Mesenchymal stem cell (in vitro differentiated cells and primary cell): ENCODE measurements at regions not wholly inside any gene's neighbourhood (a gene's known extent, or its start where the extent isn't known, plus 50 kb on each side); places are given as distances from the start of the nearest gene placed in this dataset.

Experiments
- DNase-seq: peaks from one replicate; pipeline ENCODE4 v3.0.0-alpha.2; 2013
- H2AFZ ChIP-seq: one replicate; pipeline ENCODE4 v1.6.1; 2013; ENCODE audit warnings: low read depth, mild to moderate bottlenecking, control low read depth, inconsistent platforms, low read length, moderate library complexity
- H2AK5ac ChIP-seq: 2 replicates; pipeline ENCODE4 v1.6.1; 2013; ENCODE audit warnings: low read length, moderate library complexity, mild to moderate bottlenecking, inconsistent platforms; ENCODE audit not compliant: severe bottlenecking
- H2BK120ac ChIP-seq: one replicate; pipeline ENCODE4 v1.6.1; 2013; ENCODE audit warnings: low read depth, mild to moderate bottlenecking, inconsistent platforms, low read length, moderate library complexity
- H2BK12ac ChIP-seq, 2 experiments: one replicate each; pipeline ENCODE4 v1.6.1; 2013; ENCODE audit warnings: inconsistent platforms in 2 of 2, low read length in 2 of 2, mild to moderate bottlenecking in 2 of 2, moderate library complexity in 2 of 2, control low read depth in 1 of 2
- H2BK15ac ChIP-seq: one replicate; pipeline ENCODE4 v1.6.1; 2013; ENCODE audit warnings: mild to moderate bottlenecking, low read depth, inconsistent platforms; ENCODE audit not compliant: poor library complexity, severe bottlenecking
- H2BK5ac ChIP-seq: 2 replicates; pipeline ENCODE4 v1.6.1; 2013; ENCODE audit warnings: low read depth, mild to moderate bottlenecking, low read length, control low read depth, inconsistent platforms; ENCODE audit not compliant: poor library complexity, severe bottlenecking
- H3K14ac ChIP-seq, 2 experiments: one replicate each; pipeline ENCODE4 v1.6.1; 2013; ENCODE audit warnings: inconsistent platforms in 2 of 2, low read length in 2 of 2, control low read depth in 1 of 2, mild to moderate bottlenecking in 1 of 2, moderate library complexity in 1 of 2
- H3K18ac ChIP-seq, 2 experiments: one replicate each; pipeline ENCODE4 v1.6.1; 2013; ENCODE audit warnings: inconsistent platforms in 2 of 2, low read length in 2 of 2, control low read depth in 1 of 2, low read depth in 1 of 2, mild to moderate bottlenecking in 1 of 2
- H3K23ac ChIP-seq, 2 experiments: one replicate each; pipeline ENCODE4 v1.6.1; 2013; ENCODE audit warnings: inconsistent platforms in 2 of 2, low read length in 2 of 2, mild to moderate bottlenecking in 2 of 2, moderate library complexity in 2 of 2, control low read depth in 1 of 2
- H3K27ac ChIP-seq: 2 replicates; pipeline ENCODE4 v1.5.1; 2013; ENCODE audit warnings: mild to moderate bottlenecking, moderate library complexity, low read length, control low read depth, inconsistent platforms; ENCODE audit not compliant: poor library complexity, severe bottlenecking
- H3K27me3 ChIP-seq, 2 experiments: 2 replicates each; pipeline versions ENCODE4 v1.6.1 to v1.7.0; 2013; ENCODE audit warnings: low read length in 2 of 2, mild to moderate bottlenecking in 2 of 2, moderate library complexity in 2 of 2, control low read depth in 1 of 2, inconsistent platforms in 1 of 2; ENCODE audit not compliant: control insufficient read depth in 1 of 2, insufficient read depth in 1 of 2
- H3K36me3 ChIP-seq, 2 experiments: 2 replicates each; pipeline versions ENCODE4 v1.6.1 to v1.7.0; 2013; ENCODE audit warnings: low read length in 2 of 2, control low read depth in 1 of 2, inconsistent platforms in 1 of 2, low read depth in 1 of 2, mild to moderate bottlenecking in 1 of 2; ENCODE audit not compliant: insufficient read depth in 2 of 2, control insufficient read depth in 1 of 2
- H3K4ac ChIP-seq, 2 experiments: one replicate each; pipeline ENCODE4 v1.6.1; 2013; ENCODE audit warnings: inconsistent platforms in 2 of 2, low read length in 2 of 2, mild to moderate bottlenecking in 2 of 2, moderate library complexity in 2 of 2, control low read depth in 1 of 2, low read depth in 1 of 2
- H3K4me1 ChIP-seq: 2 replicates; pipeline ENCODE4 v1.6.1; 2013; ENCODE audit warnings: low read depth, low read length, control low read depth; ENCODE audit not compliant: control insufficient read depth, insufficient read depth
- H3K4me2 ChIP-seq: 2 replicates; pipeline ENCODE4 v1.6.1; 2013; ENCODE audit warnings: low read length, mild to moderate bottlenecking, inconsistent platforms; ENCODE audit not compliant: poor library complexity, severe bottlenecking
- H3K4me3 ChIP-seq, 2 experiments: 2 replicates each; pipeline versions ENCODE4 v1.5.1 to v1.7.0; 2013; ENCODE audit warnings: low read length in 2 of 2, mild to moderate bottlenecking in 2 of 2, control low read depth in 1 of 2, low read depth in 1 of 2; ENCODE audit not compliant: insufficient read depth in 1 of 2
- H3K79me1 ChIP-seq: replicated peaks from 2 replicates; pipeline ENCODE4 v1.6.1; 2013; ENCODE audit warnings: mild to moderate bottlenecking, control low read depth, low read length, inconsistent platforms; ENCODE audit not compliant: poor library complexity, severe bottlenecking
- H3K9ac ChIP-seq: 2 replicates; pipeline ENCODE4 v1.7.0; 2013; ENCODE audit warnings: mild to moderate bottlenecking, low read length, moderate library complexity
- H3K9me3 ChIP-seq: 2 replicates; pipeline ENCODE4 v1.7.0; 2013; ENCODE audit warnings: mild to moderate bottlenecking, low read length; ENCODE audit not compliant: control insufficient read depth
- H4K8ac ChIP-seq: one replicate; pipeline ENCODE4 v1.6.1; 2013; ENCODE audit warnings: inconsistent platforms, mild to moderate bottlenecking, low read length, moderate library complexity
- H4K91ac ChIP-seq: one replicate; pipeline ENCODE4 v1.6.1; 2013; ENCODE audit warnings: mild to moderate bottlenecking, low read length, inconsistent platforms
- WGBS: methylation state at CpG from one replicate; pipeline ENCODE4 v1.1.7; 2013; ENCODE audit warnings: mixed read lengths; 5-methylcytosine and 5-hydroxymethylcytosine counted together

- Histone ChIP-seq H3K9me3 (no peaks in the 10 kb centered on the region), H3K4me1 (no peaks in the 10 kb centered on the region), H4K8ac (no peak overlapping the region), H3K23ac (no peak overlapping the region), H3K4me2 (no peak overlapping the region), H2BK15ac (no peak overlapping the region), H2BK120ac (no peak overlapping the region), H3K4ac (no peak overlapping the region), H2BK12ac (no peak overlapping the region), H2AK5ac (no peak overlapping the region), H3K4me3 (no peak overlapping the region), H3K36me3 (no peaks in the 10 kb centered on the region), H3K27ac (no peak overlapping the region), H2BK5ac (no peak overlapping the region), H3K79me1 (no peaks in the 10 kb centered on the region), H3K14ac (no peak overlapping the region), H2AFZ (no peak overlapping the region), H3K27me3 (no peaks in the 10 kb centered on the region), H3K9ac (no peak overlapping the region), H4K91ac (no peak overlapping the region), H3K18ac (no peak overlapping the region)
- no peak for DNase-seq
- WGBS = 93% methylated on average over 2 of the region's 2 CpGs
Measured at GRCh38 chr5:130260481-130260880, 356.2 kb downstream of the CHSY3 start.

- Histone ChIP-seq H3K27me3 (no peaks in the 10 kb centered on the region), H3K9me3 (no peaks in the 10 kb centered on the region), H2AK5ac (no peak overlapping the region), H3K14ac (no peak overlapping the region), H3K4me2 (no peak overlapping the region), H3K4me3 (no peak overlapping the region), H3K36me3 (no peaks in the 10 kb centered on the region), H3K4ac (no peak overlapping the region), H3K79me1 (no peaks in the 10 kb centered on the region), H2BK120ac (no peak overlapping the region), H3K23ac (no peak overlapping the region), H3K9ac (no peak overlapping the region), H2BK12ac (no peak overlapping the region), H4K8ac (no peak overlapping the region), H4K91ac (no peak overlapping the region), H3K18ac (no peak overlapping the region), H3K27ac (no peak overlapping the region), H3K4me1 (no peaks in the 10 kb centered on the region), H2BK15ac (no peak overlapping the region), H2BK5ac (no peak overlapping the region), H2AFZ (no peak overlapping the region)
- no peak for DNase-seq
- no CpG with 5 or more reads among the region's 1 CpG for WGBS
Measured at GRCh38 chr5:130251931-130252330, 347.7 kb downstream of the CHSY3 start.

DNA sequence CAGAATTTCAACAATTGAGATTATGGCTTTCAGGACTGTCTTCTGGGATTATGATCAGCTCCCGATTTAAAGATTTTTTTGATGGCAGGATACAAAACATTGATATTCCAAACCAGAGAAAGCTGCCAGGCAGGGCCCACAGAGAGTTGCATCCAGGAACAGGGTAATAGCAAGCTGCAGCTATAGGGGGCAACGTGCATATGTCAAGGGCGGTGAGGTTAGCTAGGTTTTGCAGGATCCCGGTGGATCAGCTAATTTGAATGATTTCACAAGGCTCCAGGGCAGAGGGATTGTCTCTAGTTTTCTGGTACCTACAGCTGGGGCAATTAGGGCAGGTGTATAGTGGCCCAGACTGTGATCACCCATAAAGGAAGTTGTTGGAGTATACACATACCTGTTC, 339.4 kb downstream of the CHSY3 start:
- Histone ChIP-seq H3K23ac (no peak overlapping the region), H3K9me3 (no peaks in the 10 kb centered on the region), H3K18ac (no peak overlapping the region), H3K36me3 (no peaks in the 10 kb centered on the region), H2BK5ac (no peak overlapping the region), H2AK5ac (no peak overlapping the region), H3K4me1 (no peaks in the 10 kb centered on the region), H3K4ac (no peak overlapping the region), H3K79me1 (no peaks in the 10 kb centered on the region), H3K9ac (no peak overlapping the region), H4K91ac (no peak overlapping the region), H3K4me2 (no peak overlapping the region), H4K8ac (no peak overlapping the region), H2BK120ac (no peak overlapping the region), H3K27ac (no peak overlapping the region), H2BK15ac (no peak overlapping the region), H3K27me3 (no peaks in the 10 kb centered on the region), H3K4me3 (no peak overlapping the region), H2AFZ (no peak overlapping the region), H3K14ac (no peak overlapping the region), H2BK12ac (no peak overlapping the region)
- 69% methylated on average over 4 of the region's 4 CpGs for WGBS
- DNase-seq = no peak

DNA sequence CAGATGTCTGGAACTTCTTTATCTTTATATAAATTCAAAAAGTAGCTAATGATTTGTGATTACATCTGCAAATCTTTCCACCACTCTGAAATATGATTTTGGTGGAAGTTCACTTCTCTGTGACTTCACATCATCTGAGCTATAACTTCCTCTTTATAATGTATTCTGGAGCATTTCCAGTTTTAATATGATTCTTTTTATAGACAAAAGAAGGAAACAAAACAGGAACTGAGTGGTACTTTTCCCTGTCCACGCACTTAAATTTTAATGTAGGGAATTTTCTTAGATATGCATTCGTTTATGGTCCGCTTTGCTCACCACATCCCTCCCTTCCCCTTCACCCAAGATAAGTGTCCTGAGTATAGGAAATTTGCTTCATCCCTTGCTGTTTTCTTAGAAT, 333.5 kb downstream of the CHSY3 start:
- Histone ChIP-seq H3K4me3 (no peak overlapping the region), H2AFZ (no peak overlapping the region), H3K36me3 (no peaks in the 10 kb centered on the region), H3K79me1 (no peaks in the 10 kb centered on the region), H3K27ac (no peak overlapping the region), H2BK120ac (no peak overlapping the region), H2BK5ac (no peak overlapping the region), H3K27me3 (no peaks in the 10 kb centered on the region), H3K18ac (no peak overlapping the region), H3K4ac (no peak overlapping the region), H3K9me3 (no peaks in the 10 kb centered on the region), H4K8ac (no peak overlapping the region), H3K14ac (no peak overlapping the region), H2BK12ac (no peak overlapping the region), H3K4me1 (no peaks in the 10 kb centered on the region), H3K9ac (no peak overlapping the region), H2BK15ac (no peak overlapping the region), H3K23ac (no peak overlapping the region), H2AK5ac (no peak overlapping the region), H4K91ac (no peak overlapping the region), H3K4me2 (no peak overlapping the region)
- WGBS = no CpG with 5 or more reads among the region's 3 CpGs
- no peak for DNase-seq
